HFF-Myc (cell line): ENCODE measurements at regions not wholly inside any gene's neighbourhood (a gene's known extent, or its start where the extent isn't known, plus 50 kb on each side); places are given as distances from the start of the nearest gene placed in this dataset.
"Not testable (repeated sequence)": the region's sequence is repeated elsewhere in the genome, so short reads cannot be mapped to it uniquely, and the experiment has no call there.

Source experiments
- DNase-seq: peaks from one replicate; pipeline ENCODE4 v3.0.0-alpha.2; 2011; ENCODE audit warnings: low read depth; ENCODE audit errors: extremely low read depth
- H3K4me3 ChIP-seq: replicated peaks from 2 replicates; pipeline ENCODE4 v1.5.1; 2011; ENCODE audit warnings: low read depth, mild to moderate bottlenecking, control low read depth, low read length
- CTCF ChIP-seq: IDR thresholded peaks from 2 replicates; pipeline ENCODE4 v1.5.1; 2012; ENCODE audit warnings: mild to moderate bottlenecking, low read depth, low read length, control low read depth; ENCODE audit errors: missing control alignments

- TF ChIP-seq CTCF: no peak
- H3K4me3 ChIP-seq: no peak overlapping the region
- no peak for DNase-seq
Measured at GRCh38 chr9:100639854-100640253, 62.0 kb downstream of the CAVIN4 start.

DNA sequence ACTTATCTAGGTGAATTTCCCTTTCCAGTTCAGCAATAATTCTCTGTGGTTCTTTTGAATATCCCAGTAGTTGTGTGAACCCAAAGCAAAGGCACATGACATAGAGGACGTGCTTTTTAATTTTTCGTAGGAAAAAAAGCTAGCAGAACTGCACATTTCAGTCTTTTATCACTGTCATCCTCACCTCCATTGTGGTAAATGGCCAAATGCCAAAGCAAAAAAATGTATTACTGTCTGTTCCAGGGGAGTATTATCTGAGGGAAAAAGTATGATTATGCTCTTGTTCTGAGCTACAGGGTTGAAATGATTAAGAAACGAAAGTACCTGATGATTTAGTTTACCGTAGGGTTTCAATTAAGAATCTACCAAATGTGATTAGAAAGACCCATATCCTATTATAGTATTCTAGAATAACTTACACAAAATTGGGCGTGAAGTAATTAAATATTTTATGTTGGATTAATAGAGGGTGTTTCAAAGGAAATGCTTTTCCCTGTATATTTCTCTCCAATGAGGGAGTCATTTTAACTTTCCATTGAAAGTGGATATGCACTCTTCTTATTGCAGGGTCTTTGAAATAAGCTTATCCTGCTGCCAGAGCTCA is 62.7 kb downstream of the CAVIN4 start:
- no peak for TF ChIP-seq CTCF
- no peak for DNase-seq
- no peak overlapping the region for H3K4me3 ChIP-seq

- no peak for TF ChIP-seq CTCF
- no peak for DNase-seq
- H3K4me3 ChIP-seq: no peak overlapping the region
Measured at GRCh38 chr9:100641166-100641565, 63.3 kb downstream of the CAVIN4 start.

DNA sequence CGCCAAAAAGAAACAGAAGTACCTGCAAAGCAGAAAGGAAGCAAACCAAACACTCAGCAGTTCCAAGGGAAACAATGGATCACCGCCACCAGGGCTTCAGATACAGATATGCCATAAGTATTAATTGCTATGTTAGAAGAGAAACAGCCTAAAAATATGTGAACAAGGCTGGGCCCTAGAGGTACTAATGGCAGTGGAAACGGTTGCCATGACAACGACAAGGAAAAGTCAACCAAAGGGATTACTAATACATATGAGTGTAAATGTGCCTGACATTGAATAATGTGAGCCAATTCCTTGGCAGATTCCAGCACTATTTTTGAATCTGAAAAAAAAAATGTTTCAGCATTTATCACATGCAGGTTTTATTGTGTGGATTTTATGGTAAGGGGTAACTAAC is 75.0 kb downstream of the CAVIN4 start:
- TF ChIP-seq CTCF: no peak
- no peak overlapping the region for H3K4me3 ChIP-seq
- no peak for DNase-seq

DNA sequence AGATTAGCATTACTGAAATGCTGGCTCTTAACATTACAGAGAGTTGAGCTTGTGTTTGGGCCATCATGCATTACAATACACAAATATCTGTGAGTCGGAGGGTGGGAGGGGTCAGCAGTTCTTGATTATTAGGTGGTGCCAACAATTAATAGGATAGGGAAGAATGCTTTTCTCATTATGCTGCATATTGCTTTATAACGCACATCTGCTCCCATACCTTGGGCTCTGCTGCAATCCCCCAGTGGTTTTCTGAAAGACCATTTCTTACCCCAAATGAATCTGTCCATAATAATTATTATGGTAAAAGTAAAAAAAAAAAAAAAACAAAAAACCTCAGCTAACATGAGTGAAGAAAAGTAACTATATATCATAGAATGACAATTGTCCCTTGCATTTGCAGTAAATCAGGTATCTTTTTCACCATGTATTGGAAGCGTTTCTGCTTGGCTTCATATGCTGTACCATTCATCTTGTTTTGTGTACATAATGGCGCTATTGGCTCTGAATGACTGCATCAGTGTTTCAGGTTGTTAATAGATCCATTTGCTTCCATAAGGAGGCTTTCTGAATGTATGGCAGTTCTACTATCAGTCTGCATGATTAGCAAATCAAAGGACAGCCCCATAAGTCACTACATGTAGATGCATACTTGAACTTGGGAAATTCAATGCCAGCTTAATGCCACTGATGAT is 75.9 kb downstream of the CAVIN4 start:
- DNase-seq: no peak
- H3K4me3 ChIP-seq: no peak overlapping the region
- TF ChIP-seq CTCF: no peak

DNA sequence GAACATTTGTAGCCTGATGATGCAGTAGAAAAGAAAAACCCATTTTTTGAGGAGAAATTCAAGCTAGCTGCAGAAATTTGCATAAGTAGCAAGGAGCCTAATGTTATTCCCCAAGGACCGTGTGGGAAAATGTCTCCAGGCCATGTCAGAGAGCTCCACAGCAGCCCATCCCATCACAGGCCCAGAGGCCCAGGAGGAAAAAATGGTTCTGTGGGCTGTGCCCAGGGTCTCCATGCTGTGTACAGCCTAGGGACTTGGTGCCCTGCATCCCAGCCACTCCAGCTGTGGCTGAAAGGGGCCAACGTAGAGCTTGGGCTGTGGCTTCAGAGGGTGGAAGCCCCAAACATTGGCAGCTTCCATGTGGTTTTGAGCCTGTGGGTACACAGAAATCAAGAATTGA is 79.0 kb downstream of the CAVIN4 start:
- not testable (repeated sequence) for H3K4me3 ChIP-seq, DNase-seq

GRCh38 chr9:100661668-100662067 is 83.8 kb downstream of the CAVIN4 start:
- no peak for DNase-seq
- no peak for TF ChIP-seq CTCF
- no peak overlapping the region for H3K4me3 ChIP-seq
